H1 (cell line): ENCODE measurements at regions not wholly inside any gene's neighbourhood (a gene's known extent, or its start where the extent isn't known, plus 50 kb on each side); places are given as distances from the start of the nearest gene placed in this dataset.

Experiments
- CTCF ChIA-PET: fragments of 300-600 bp; sonication (Branson Sonifier 250); formaldehyde crosslinking; loops from one replicate; lab custom pipeline; 2021; ENCODE audit not compliant: partially characterized antibody; lab: Charles Lee
- POLR2A ChIA-PET: fragments of 300-600 bp; sonication (Branson Sonifier 250); formaldehyde crosslinking; loops from one replicate; lab custom pipeline; 2021; ENCODE audit warnings: inconsistent platforms; ENCODE audit not compliant: partially characterized antibody; lab: Charles Lee
- DNase-seq, 2 experiments: peaks; one replicate each; pipeline versions ENCODE4 v3.0.0 to v3.0.0-alpha.2; 2010 to 2022; ENCODE audit warnings: low spot score in 2 of 2, low read depth in 1 of 2, mixed read lengths in 1 of 2
- FAIRE-seq: peaks from 2 replicates; lab custom pipeline; 2011; peaks lifted over from hg19 to GRCh38; lab: Jason Lieb, UNC
- H2AFZ ChIP-seq: 2 replicates; pipeline ENCODE4 v1.8.1; 2012; ENCODE audit warnings: low read length, inconsistent platforms
- H2AK5ac ChIP-seq: 2 replicates; pipeline ENCODE4 v1.6.1; 2013; ENCODE audit warnings: low read depth, low read length
- H2BK120ac ChIP-seq: replicated peaks from 2 replicates; pipeline ENCODE3; 2013; ENCODE audit warnings: low read depth, low read length, inconsistent platforms
- H2BK12ac ChIP-seq: 2 replicates; pipeline ENCODE4 v1.6.1; 2013; ENCODE audit warnings: low read depth, low read length
- H2BK15ac ChIP-seq: 2 replicates; pipeline ENCODE4 v1.6.1; 2013; ENCODE audit warnings: low read length
- H2BK20ac ChIP-seq: 2 replicates; pipeline ENCODE4 v1.6.1; 2013; ENCODE audit warnings: low read length
- H2BK5ac ChIP-seq: 2 replicates; pipeline ENCODE4 v1.6.1; 2013; ENCODE audit warnings: low read depth, low read length
- H3K14ac ChIP-seq: 2 replicates; pipeline ENCODE4 v1.6.1; 2013; ENCODE audit warnings: inconsistent platforms; ENCODE audit not compliant: insufficient read length
- H3K18ac ChIP-seq: 2 replicates; pipeline ENCODE4 v1.6.1; 2013; ENCODE audit warnings: low read length; ENCODE audit errors: extremely low read depth
- H3K23ac ChIP-seq: 2 replicates; pipeline ENCODE4 v1.6.1; 2013; ENCODE audit warnings: inconsistent platforms; ENCODE audit not compliant: insufficient read length
- H3K23me2 ChIP-seq: 2 replicates; pipeline ENCODE4 v1.6.1; 2013; ENCODE audit warnings: low read depth, low read length
- H3K27ac ChIP-seq: 2 replicates; pipeline ENCODE4 v1.6.1; 2011; ENCODE audit warnings: low read depth, low read length, inconsistent platforms
- H3K27me3 ChIP-seq, 4 experiments: replicated peaks in 1 of 4; 1 replicate in 1 of 4; 2 replicates in 3 of 4; pipeline versions ENCODE4 v1.6.1 to v1.8.1; 2011 to 2013; ENCODE audit warnings: low read length in 3 of 4, mild to moderate bottlenecking in 3 of 4, inconsistent platforms in 2 of 4, mixed read lengths in 2 of 4, moderate library complexity in 1 of 4; ENCODE audit not compliant: control insufficient read depth in 3 of 4, insufficient read depth in 3 of 4; ENCODE audit errors: extremely low read depth in 1 of 4
- H3K36me3 ChIP-seq, 4 experiments: 2 replicates each; pipeline versions ENCODE4 v1.6.1 to v1.8.1; 2011 to 2013; ENCODE audit warnings: mild to moderate bottlenecking in 4 of 4, low read length in 3 of 4, moderate library complexity in 2 of 4, control low read depth in 1 of 4, inconsistent platforms in 1 of 4; ENCODE audit not compliant: insufficient read depth in 4 of 4, control insufficient read depth in 2 of 4
- H3K4ac ChIP-seq: replicated peaks from 2 replicates; pipeline ENCODE3; 2013; ENCODE audit warnings: low read length, low read depth, mixed read lengths, inconsistent platforms; ENCODE audit not compliant: insufficient read length
- H3K4me1 ChIP-seq, 4 experiments: replicated peaks in 1 of 4; 1 replicate in 1 of 4; 2 replicates in 3 of 4; pipeline versions ENCODE4 v1.6.1 to v1.8.1; 2011 to 2013; ENCODE audit warnings: low read length in 3 of 4, inconsistent platforms in 2 of 4, mixed read lengths in 1 of 4; ENCODE audit not compliant: insufficient read depth in 4 of 4, control insufficient read depth in 3 of 4
- H3K4me2 ChIP-seq, 2 experiments: 2 replicates each; pipeline versions ENCODE4 v1.6.1 to v1.8.1; 2011 to 2013; ENCODE audit warnings: low read depth in 2 of 2, low read length in 2 of 2, control low read depth in 1 of 2, inconsistent platforms in 1 of 2, mild to moderate bottlenecking in 1 of 2; ENCODE audit not compliant: insufficient read depth in 1 of 2
- H3K4me3 ChIP-seq, 4 experiments: fragments of 200-600, 300-600 bp in 1 of 4; sonication (generic), shearing (Covaris generic), sonication (Bioruptor Twin) in 1 of 4; 2 replicates each; pipeline versions ENCODE4 v1.5.1 to v1.8.1; 2011 to 2016; ENCODE audit warnings: low read length in 4 of 4, low read depth in 3 of 4, control low read depth in 2 of 4, inconsistent platforms in 2 of 4, mild to moderate bottlenecking in 2 of 4, mixed read lengths in 1 of 4, moderate library complexity in 1 of 4; ENCODE audit not compliant: insufficient read depth in 2 of 4; ENCODE audit errors: extremely low read depth in 1 of 4
- H3K56ac ChIP-seq: replicated peaks from 2 replicates; pipeline ENCODE3; 2013; ENCODE audit warnings: low read depth, mild to moderate bottlenecking, mixed read lengths, low read length, inconsistent platforms; ENCODE audit not compliant: insufficient read length
- H3K79me1 ChIP-seq: 2 replicates; pipeline ENCODE4 v1.6.1; 2013; ENCODE audit warnings: low read depth, low read length, control low read depth
- H3K79me2 ChIP-seq, 2 experiments: 2 replicates each; pipeline versions ENCODE4 v1.6.1 to v1.8.1; 2012 to 2013; ENCODE audit warnings: low read length in 2 of 2, mild to moderate bottlenecking in 2 of 2, inconsistent platforms in 1 of 2; ENCODE audit not compliant: insufficient read depth in 2 of 2, control insufficient read depth in 1 of 2
- H3K9ac ChIP-seq, 4 experiments: replicated peaks in 1 of 4; 1 replicate in 1 of 4; 2 replicates in 3 of 4; pipeline versions ENCODE4 v1.6.1 to v1.8.1; 2011 to 2013; ENCODE audit warnings: low read depth in 3 of 4, low read length in 3 of 4, control low read depth in 2 of 4, mild to moderate bottlenecking in 2 of 4, moderate library complexity in 2 of 4, inconsistent platforms in 1 of 4; ENCODE audit errors: extremely low read depth in 1 of 4
- H3K9me3 ChIP-seq, 2 experiments: 2 replicates each; pipeline versions ENCODE4 v1.6.1 to v1.8.1; 2012 to 2013; ENCODE audit warnings: mild to moderate bottlenecking in 2 of 2, moderate library complexity in 2 of 2, control low read depth in 1 of 2, inconsistent platforms in 1 of 2, low read depth in 1 of 2, low read length in 1 of 2, mixed read lengths in 1 of 2; ENCODE audit not compliant: insufficient read depth in 2 of 2
- H4K20me1 ChIP-seq, 2 experiments: replicated peaks in 1 of 2; 2 replicates each; pipeline versions ENCODE3 to v1.8.1; 2011 to 2013; ENCODE audit warnings: inconsistent platforms in 2 of 2, low read length in 2 of 2, mild to moderate bottlenecking in 1 of 2; ENCODE audit not compliant: insufficient read depth in 2 of 2, control insufficient read depth in 1 of 2
- H4K5ac ChIP-seq: 2 replicates; pipeline ENCODE4 v1.6.1; 2013; ENCODE audit warnings: low read length, low read depth, mixed read lengths, inconsistent platforms; ENCODE audit not compliant: insufficient read length
- H4K8ac ChIP-seq: 2 replicates; pipeline ENCODE4 v1.8.0; 2013; ENCODE audit warnings: mild to moderate bottlenecking, moderate library complexity, low read length, inconsistent platforms; ENCODE audit not compliant: insufficient read depth; ENCODE audit errors: extremely low read depth
- H4K91ac ChIP-seq: replicated peaks from 2 replicates; pipeline ENCODE3; 2013; ENCODE audit warnings: low read length, mixed read lengths, inconsistent platforms; ENCODE audit not compliant: insufficient read length
- BCL11A ChIP-seq, 2 experiments: IDR thresholded peaks; one replicate each; pipeline ENCODE4 v1.6.1; 2011; ENCODE audit warnings: low read depth in 2 of 2, low read length in 2 of 2, mild to moderate bottlenecking in 2 of 2
- CBX8 ChIP-seq: fragments of 300-800, 300-1000 bp; sonication (generic); IDR thresholded peaks from 2 replicates; pipeline ENCODE4 v1.7.1; 2016; ENCODE audit warnings: low read depth, low read length, borderline replicate concordance
- PHF8 ChIP-seq: fragments of 200-600 bp; sonication (generic); conservative IDR thresholded peaks from 2 replicates; pipeline ENCODE4 v1.7.1; 2012; ENCODE audit warnings: low read depth, mild to moderate bottlenecking, inconsistent platforms, low read length, moderate library complexity
- RXRA ChIP-seq: IDR thresholded peaks from 2 replicates; pipeline ENCODE4 v1.6.1; 2011; ENCODE audit warnings: low read depth, mild to moderate bottlenecking, low read length, moderate library complexity; ENCODE audit not compliant: insufficient read depth
- SP4 ChIP-seq: IDR thresholded peaks from 2 replicates; pipeline ENCODE4 v1.6.1; 2012; ENCODE audit warnings: low read length, inconsistent platforms
- SUZ12 ChIP-seq: fragments of 200-600 bp; sonication (generic); IDR thresholded peaks from 2 replicates; pipeline ENCODE4 v1.6.1; 2012; ENCODE audit warnings: mild to moderate bottlenecking, inconsistent platforms, low read length, moderate library complexity, mixed read lengths
- WGBS, 2 experiments: shearing (Covaris generic) in 1 of 2; methylation state at CpG; one replicate each; pipeline versions ENCODE4 v1.1.6 to v1.1.7; 2013 to 2015; ENCODE audit warnings: low lambda C conversion rate in 2 of 2, mixed read lengths in 2 of 2, inconsistent platforms in 1 of 2, low coverage in 1 of 2, missing lambda C conversion rate in 1 of 2; ENCODE audit not compliant: insufficient replicate concordance in 2 of 2, insufficient coverage in 1 of 2, insufficient read length in 1 of 2; ENCODE audit errors: extremely low coverage in 1 of 2, missing lambda C conversion rate in 1 of 2; 5-methylcytosine and 5-hydroxymethylcytosine counted together

DNA sequence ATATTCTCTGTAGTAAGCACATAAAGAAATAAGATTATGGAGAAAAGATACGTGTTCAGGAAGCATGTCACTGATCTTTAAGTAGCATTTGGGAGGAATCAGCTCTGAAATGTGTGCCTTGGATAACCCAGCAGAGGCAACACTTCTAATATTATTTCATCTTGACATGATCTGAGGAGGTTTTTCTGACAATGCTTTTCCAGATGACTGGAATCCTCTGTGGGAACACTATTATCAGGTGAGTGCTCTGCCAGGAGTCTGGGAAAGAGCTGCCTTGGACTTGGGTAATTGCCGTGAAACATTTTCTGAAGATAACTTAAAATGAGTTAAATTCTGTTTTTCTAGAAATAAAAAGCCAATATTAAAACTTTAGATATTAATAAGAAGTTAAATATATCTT lies 78.2 kb upstream of the QRFPR start:
- Histone ChIP-seq H3K9me3 (no peaks in the 10 kb centered on the region), H2BK20ac (no peak overlapping the region), H3K18ac (no peak overlapping the region), H3K4ac (no peak overlapping the region), H3K4me2 (no peak overlapping the region), H3K9ac (no peak overlapping the region), H3K56ac (no peak overlapping the region), H4K20me1 (no peaks in the 10 kb centered on the region), H2AK5ac (no peak overlapping the region), H4K91ac (no peak overlapping the region), H2BK5ac (no peak overlapping the region), H2BK15ac (no peak overlapping the region), H3K4me1 (peaks cover 0 to 5% (median 5%) of the 10 kb centered on the region in 4 experiments; a peak in 3 of 7 replicates), H4K8ac (no peak overlapping the region), H4K5ac (no peak overlapping the region), H3K23me2 (no peaks in the 10 kb centered on the region), H2BK120ac (no peak overlapping the region), H3K79me1 (no peaks in the 10 kb centered on the region), H3K27ac (no peak overlapping the region), H3K27me3 (no peaks in the 10 kb centered on the region), H2AFZ (no peak overlapping the region), H3K4me3 (no peak overlapping the region), H3K14ac (no peak overlapping the region), H3K36me3 (no peaks in the 10 kb centered on the region), H3K79me2 (no peaks in the 10 kb centered on the region), H2BK12ac (no peak overlapping the region), H3K23ac (no peak overlapping the region)
- no peak for FAIRE-seq
- POLR2A ChIA-PET: no interaction called here
- 90% methylated on average over 2 of the region's 2 CpGs; no CpG with 5 or more reads in 1 of the 2 experiments for WGBS, 2 experiments
- CTCF ChIA-PET: interaction anchor here (0.6 to 2.7 kb wide), 9 partner anchors 15 to 194 kb away, joined by 3 to 9 read pairs (median 3); no protein-coding TSS in a partner anchor
- no peak for DNase-seq
- TF ChIP-seq BCL11A (IDR thresholded peaks at IDR 0.05; ENCODE audit: low read depth in 2 of 2, low read length in 2 of 2): no peak
- no peak for TF ChIP-seq SP4
- no peak for TF ChIP-seq CBX8
- no peak for TF ChIP-seq SUZ12
- no peak for TF ChIP-seq PHF8
- no peak for TF ChIP-seq RXRA
